ENCODE measurements at regions not wholly inside any gene's neighbourhood (a gene's known extent, or its start where the extent isn't known, plus 50 kb on each side); places are given as distances from the start of the nearest gene placed in this dataset.

- TF ChIP-seq CTCF (conservative IDR thresholded peaks at IDR 0.05; ENCODE audit: low read depth, low read length) (no peak), EZH2 (IDR thresholded peaks at IDR 0.05; ENCODE audit: borderline replicate concordance, low read depth, low read length, poor library complexity, severe bottlenecking) (no peak)
Measured at GRCh38 chr7:50855526-50855925, 72.8 kb upstream of the GRB10 start.
